GDM1 (cell line): ENCODE measurements at regions not wholly inside any gene's neighbourhood (a gene's known extent, or its start where the extent isn't known, plus 50 kb on each side); places are given as distances from the start of the nearest gene placed in this dataset.
A peak's percentile ranks its signal among the peaks of the same experiment; 100 is the strongest.

Experiments
- DNase-seq: peaks from one replicate; lab custom pipeline; 2025; lab: John Stamatoyannopoulos, UW

DNA sequence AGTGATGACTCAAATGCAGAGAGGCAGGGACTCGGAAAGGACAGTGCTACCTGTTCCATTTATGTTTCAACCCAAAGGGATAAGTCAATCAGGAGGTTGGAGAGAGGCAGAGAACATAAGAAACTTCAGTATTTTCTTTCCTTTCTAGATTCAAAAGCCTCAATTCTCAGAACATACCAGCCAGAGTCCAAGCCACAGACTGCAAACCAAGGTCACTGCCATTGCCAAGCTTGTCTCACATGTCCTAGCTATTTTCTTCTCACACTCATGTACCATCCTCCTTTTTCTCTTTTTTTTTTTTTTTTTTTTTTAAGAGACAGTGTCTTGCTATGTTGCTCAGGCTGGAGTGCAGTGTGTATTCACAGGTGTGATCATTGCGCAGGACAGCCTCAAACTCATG is 111.7 kb upstream of the AKIP1 start:
- no peak for DNase-seq

DNA sequence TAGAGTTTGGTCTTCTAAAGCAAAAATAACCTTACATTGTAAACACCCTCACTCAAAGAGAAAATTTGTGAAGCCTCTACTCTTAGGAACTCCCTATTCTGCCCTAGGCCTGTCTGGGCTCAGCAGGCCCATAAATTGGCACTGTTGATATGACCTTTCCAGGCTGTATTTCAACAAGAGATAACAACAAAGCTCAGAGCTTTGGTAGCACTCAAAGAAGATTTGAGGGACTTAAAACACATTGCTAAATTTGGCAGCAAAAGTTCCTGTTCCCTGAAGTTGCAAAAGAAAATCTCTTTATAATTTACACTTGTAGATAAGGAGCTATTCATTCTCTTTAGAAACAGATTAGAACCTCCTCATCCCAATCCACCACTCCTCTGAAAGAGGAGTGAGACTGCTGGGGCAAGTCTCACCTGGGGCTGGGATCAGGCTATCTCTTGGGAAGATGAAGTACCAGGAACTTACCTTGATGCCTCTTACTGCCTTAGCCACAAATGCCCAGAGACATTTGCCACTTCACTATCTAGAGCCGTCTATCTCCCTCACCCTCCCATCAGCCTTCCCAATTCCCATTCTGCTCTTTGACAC is 110.4 kb upstream of the AKIP1 start:
- DNase-seq: no peak

DNA sequence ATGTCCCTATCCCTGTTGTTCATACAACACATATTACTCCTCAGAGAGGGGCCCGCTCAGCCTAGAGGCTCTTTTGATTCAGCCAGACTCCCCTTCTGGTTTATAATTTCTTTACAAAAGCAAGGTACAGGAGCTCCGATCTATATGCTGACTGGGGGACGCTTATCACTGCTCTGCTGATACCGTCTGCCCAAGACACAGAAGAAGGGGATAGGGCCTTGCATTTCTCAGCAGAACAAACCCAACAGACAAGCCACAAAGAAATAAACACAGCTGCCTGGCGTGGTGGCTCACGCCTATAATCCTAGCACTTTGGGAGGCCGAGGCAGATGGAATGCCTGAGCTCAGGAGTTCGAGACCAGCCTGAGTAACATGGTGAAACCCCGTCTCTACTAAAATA is 109.9 kb upstream of the AKIP1 start:
- DNase-seq: no peak

DNA sequence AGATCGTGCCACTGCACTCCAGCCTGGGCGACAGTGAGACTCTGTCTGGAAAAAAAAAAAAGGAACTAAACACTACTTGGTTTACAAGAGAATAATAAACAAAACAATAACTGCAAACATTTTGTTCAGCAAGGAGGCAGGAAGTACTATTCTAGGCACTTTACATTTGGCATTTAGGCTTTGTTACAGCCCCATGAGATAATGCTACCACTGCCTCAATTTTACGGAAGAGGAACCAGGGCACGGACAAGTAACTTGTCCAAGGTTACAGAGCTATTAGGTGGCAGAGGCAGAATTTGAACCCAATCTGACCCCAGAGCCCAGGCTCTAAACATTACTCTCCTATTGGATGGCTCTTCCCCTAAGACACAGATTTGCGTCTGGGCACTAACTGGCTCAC is 108.7 kb upstream of the AKIP1 start:
- no peak for DNase-seq

DNA sequence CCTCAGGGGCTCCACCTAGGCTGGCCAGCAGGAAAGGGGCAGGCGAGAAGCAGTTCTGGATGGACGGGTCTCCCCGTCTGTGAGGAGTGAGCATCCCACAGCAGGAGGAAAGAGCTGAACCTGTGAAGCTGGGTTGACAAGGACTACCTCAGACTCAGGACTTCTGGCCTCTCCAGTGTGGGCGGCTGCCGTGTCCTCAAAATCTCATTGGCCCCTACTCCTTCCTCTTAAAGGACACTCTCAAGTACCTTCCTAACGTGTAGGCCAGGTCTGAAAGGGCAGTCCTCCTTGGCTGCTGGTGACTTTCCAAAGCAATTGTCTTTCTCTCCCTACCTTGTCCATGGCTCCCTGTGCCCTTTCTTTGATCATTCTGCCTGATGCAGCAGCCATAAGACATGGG is 107.0 kb upstream of the AKIP1 start:
- DNase-seq: no peak

DNA sequence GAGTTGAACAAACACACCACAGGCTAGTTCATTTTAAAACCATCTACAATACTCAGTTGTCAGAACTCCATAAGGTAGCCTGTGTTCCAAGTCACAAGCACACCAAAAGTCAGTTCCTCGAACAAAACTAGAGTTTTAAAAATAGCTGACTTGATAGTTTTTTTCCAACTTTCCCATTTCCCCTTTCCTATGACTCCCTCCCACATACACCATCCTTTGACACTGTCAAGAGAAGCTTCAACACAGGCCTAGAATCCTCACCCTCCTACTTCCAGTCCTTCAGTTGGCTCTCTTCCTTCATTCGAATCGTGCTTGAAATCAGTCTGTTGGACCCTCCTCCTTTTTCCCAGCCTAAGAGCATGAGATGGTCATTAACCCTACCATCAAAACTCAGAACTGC is 105.7 kb upstream of the AKIP1 start:
- no peak for DNase-seq

DNA sequence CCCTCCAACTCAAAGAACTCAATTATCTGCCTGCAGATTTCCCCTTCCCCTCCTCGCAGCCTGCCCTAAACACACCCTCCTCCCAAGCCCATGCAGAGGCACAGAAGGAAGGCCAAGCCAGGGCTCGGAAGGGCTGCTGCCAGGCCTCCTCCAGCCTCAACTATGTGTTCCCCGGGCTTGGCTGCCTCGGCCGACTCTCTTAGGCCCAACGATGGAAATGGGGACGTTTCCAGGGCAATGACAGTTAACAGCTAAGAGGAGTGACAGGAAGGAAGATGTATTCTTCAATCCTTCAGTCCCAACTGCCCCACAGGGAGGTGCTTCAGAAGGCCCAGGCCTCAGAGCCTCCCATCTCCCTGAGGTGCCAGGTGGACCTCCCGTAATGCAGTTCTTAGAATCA is 104.0 kb upstream of the AKIP1 start:
- no peak for DNase-seq

DNA sequence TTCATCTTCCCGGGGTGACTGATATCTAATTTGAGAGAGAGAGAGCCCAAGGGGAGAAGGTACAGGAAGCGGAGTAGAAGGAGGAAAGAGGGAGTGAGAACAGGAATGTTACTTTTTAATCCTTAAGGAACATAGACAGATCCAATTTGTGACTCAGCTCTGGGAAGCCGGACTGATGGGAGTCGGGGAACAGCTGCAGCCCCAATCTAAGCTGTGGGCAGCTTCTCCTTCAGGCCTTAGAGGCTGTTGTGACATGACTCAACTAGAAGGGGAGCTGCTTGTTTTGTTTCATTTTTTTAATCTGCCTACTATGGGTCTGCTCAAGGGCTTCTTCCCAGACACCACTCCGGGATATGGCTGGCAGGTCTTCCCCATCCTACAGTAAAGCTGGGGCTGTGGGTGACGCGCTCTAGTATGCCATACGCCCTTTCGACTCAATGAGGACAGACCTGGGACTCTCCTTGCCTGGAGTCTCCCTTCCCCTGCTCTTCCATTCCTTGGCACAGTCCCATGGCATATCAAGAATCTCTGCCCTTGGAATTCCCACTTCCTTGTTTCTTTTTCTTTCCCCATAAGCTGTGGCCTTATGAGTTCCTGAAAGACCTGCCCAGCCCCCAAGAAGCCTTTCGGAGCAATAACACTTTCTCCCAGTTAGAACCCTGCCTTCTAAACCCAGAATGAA is 103.3 kb upstream of the AKIP1 start:
- no peak for DNase-seq

DNA sequence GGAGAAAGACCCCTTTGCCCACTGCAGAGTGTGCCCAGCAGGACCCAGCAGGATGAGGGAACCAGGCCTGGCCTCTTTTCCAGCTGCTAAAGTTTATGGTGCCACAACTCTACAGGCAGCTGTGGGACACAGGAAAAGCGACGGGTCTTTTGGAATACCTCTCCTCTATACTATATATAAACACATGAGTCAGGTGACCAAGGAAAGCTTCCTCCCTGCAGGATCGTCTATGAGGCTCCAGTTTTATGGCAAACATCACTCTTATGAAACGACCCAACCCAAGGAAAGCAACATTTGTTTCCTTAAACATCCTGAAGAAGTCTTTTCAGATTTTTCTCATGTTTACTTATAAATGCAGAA is 102.8 kb upstream of the AKIP1 start:
- DNase-seq: no peak

DNA sequence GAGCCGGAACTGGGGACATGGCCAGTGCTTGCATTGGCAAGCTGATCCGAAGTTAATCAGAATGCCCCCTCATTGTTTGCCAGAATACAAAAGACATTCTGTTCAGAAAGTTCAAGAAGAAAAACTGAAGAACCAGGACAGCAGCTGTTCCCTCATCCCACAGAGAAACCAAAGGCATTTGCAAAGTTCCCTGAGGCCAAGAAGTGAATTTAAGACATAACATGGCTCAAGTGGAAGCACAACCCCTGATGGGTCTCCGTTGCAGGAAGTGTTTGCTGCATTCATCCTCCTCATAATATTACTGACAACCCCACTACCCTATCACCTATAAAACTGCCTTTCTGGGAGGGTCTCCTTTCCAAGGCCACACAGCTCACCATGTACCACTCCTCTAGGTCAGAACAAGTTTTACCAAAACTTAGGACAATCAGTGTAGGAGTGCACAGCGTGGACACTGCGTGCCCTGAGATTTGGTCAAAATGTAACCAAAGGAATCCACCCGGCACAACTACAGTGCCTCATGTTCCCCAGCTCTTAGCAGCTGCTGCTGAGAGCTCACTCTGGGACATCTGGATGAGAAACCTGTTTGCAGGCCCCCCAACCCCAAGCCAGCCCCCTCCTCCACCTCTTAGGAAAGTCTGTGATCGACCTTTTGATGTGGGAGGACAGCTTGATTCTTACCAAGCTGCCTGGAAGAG is 101.6 kb upstream of the AKIP1 start:
- DNase-seq: no peak

DNA sequence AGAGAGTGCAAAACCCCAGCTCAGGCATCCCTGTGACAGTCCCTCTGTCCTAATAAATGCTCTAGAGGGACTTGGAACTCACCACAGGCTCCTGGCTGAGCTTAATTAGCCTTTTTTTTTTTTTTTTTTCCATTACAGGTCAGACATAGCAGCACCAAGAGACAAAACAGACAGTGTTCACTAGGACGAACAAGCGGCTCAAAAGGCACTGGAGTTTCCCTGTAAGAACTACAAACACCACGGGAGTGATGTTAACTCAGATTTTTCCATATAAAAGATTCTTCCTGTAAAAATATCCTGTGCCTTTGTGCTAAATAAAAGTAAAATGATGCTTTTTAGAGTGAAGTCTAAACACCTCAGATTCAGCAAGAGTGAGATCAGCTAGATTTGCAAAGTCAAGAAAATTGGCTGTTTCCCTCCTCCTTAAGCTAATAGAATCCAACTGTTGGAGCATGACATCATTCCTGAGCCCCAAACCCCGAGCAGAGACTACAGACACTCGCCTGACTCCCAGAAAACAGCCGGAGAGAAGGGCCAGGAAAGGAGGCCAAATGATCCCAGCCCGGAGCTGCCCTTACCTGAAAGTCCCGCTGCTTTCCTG is 101.0 kb upstream of the AKIP1 start:
- no peak for DNase-seq

DNA sequence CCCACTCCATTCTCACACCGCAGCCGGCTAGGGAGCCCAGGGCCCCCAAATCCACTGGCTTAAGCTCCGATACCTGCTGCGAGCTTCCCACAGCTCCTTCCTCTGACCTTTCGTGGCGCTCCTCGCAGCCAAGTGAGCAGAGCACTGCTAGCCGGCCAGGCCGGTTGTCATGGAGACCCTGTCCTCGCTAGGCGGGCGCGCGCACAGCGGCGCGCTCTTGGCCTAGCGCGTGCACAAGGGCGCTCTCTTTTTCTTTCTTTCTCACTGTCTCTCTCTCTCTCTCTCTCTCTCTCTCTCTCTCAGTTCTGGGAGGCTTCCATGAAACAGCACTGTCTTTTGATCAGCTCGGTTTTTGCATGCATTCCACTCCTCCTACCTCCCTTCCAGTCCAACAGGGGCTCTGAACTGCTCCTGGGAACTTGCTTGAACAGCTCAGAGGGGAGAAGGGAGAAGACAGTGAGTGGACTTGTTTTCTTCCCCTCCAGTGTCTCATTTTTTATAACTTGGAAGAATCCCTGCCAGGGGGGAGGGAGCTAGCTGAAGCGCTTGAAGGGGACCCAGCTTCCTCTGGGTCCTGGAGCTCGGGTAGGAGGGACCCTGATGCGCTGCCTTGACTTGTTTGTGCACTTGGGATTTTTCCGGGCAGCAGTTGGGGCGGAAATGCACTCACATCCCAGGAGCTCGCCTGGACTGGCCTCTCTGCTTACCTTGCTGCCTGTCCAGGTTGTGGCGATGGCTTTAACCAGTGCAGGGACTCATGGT is 100.3 kb upstream of the AKIP1 start:
- no peak for DNase-seq

DNA sequence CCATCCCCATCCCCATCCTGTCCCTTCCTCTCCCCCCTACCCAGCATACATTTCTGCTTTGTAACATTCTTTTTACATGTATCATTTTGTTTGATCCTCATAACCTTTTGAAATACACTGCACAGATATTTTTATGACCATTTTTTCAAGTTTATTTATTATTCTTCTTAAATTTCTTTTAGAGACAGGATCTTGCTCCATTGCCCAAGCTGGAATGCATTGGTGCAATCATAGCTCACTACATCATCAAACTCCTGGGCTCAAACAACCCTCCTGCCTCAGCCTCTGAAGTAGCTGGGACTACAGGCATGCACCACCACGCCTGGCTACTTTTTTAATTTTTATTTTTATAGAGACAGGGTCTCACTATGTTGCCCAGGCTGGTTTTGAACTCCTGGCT is 99.4 kb upstream of the AKIP1 start:
- no peak for DNase-seq

DNA sequence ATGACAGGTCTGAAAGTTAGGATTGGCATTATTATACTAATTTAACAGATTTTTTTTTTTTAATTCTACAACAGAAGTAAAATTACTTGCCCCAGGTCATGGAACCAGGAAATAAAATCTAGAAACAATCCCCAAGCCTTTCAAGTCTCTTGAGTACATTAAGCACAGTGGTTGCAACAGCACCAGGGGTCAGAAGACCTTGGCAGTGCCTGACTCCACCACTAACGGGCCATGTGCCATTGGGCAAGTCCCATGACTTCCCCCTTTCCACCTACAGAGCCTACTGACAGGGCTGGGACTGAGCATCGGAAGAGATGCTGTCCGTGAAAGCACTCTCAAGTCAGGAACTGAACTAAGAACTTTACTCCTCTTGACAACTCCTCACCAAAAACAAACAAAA is 98.6 kb upstream of the AKIP1 start:
- no peak for DNase-seq

DNA sequence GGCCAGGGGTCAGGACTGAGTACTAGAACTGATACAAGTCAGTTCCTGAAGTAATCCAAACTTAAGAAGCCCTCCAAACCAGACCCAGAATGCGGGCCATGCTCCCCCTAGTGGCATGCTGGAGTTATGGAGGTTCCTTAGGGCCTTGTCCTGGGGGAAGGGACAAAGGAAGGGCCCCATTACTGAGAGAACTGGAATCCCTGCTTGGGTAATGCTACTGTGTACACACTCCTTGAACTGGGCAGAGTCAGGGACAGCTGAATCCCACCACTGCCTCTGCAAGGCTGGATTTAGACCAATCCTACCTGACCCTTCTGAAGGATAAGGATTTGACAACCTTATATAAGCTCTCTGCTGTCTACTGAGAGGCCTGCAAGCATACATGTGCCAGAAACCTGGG is 97.3 kb upstream of the AKIP1 start:
- DNase-seq: peak; percentile 53

DNA sequence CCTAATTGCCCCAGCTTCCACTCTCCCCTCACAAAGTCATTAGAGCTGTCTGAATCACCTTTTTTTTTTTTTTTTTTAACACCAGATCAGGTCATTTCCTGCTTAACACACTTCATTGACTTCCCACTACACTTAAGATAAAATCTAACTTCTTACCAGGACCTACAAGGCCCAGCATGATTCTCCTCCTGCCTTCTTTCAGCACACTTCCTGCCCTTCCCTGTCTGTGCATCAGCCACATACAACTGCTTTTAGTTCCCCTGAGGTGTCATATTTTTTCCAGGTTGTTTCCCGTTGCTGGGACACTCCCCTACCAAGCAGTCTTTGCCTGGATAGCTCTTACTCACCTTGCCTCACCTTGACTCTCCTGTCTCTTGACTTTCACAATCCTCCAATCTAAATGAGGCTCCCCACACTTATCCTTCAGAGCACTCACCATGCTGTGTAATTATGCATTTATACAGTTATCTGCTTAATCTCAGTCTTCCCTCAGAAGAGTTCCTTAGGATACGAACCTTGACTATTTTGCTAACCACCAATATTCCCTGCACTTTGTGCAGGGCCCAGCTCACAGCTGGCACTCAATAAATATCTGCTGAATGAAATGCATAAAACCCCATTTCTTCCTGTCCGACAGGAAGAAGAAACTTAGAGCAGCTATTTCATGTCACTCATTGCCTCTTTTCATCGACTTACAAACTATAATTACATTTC is 96.6 kb upstream of the AKIP1 start:
- DNase-seq: no peak

DNA sequence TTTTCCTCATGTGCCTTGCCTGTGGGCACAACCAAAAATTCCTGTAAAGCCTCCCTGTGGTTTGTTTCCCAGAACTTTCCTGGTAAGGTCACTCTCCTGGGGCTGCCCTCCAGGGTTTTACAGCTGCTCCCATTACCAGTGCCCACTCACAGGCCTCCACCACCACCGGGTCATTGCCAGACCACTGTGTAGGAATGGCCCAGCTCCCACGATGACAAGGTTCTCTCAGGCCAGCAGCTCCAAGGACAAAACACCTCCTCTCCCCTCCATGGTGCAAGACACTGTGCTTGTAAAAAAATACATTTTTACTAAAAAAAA is 96.1 kb upstream of the AKIP1 start:
- no peak for DNase-seq

DNA sequence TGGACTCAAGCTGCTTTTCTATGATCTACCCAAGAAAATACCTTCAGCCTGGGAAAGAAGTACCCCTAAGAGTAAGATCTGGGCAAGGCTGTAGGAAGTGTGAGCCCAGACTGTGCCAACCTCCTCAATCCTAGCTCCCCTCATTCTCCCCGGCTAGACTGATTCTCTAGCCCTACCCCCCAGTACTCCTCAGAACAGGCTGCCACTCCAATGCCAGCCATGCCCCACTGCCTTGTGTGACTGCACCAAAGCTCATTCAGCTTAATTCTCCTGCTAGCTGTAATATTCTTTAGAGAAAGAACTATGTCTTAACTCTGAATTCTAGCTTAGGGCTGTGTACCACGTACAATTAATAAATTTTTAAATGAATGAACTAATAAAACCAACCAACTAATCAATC is 92.6 kb upstream of the AKIP1 start:
- DNase-seq: no peak

DNA sequence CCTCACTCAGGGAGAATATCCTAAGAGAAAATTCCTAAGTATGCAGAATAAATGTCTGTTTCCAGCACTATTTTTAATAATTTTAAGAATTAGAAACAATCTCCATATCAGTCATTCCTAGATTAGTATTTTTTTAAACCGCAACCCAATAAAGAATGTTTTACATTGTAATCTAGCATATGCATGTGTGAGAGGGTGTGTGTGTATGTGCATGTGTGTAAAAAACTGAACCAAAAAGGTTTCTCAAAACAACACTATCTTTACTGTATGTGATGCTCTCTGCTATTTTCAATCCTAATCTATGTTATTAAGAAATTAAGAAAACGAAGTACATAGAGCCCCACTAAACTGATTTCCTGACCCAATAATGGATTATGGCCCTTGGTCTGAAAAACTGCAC is 90.6 kb upstream of the AKIP1 start:
- no peak for DNase-seq

DNA sequence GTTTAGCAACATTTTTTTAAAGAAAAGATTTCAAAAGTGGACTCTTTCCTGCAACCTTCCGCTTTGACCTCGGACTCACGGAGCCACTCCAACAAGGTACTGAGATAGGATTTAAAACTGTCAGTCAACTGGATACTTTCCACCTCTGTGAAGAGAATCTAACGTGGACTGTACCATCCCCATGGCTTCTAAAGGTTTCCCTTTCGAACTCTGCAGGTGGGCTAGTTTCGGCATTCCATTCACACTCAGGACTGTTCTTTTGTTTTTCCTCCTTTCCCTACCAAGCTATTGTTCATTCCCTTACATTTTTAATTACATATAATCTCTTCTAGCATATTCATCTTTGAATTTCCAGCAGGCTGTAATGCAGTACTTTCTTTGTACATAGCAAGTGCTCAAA is 88.5 kb upstream of the AKIP1 start:
- no peak for DNase-seq

DNA sequence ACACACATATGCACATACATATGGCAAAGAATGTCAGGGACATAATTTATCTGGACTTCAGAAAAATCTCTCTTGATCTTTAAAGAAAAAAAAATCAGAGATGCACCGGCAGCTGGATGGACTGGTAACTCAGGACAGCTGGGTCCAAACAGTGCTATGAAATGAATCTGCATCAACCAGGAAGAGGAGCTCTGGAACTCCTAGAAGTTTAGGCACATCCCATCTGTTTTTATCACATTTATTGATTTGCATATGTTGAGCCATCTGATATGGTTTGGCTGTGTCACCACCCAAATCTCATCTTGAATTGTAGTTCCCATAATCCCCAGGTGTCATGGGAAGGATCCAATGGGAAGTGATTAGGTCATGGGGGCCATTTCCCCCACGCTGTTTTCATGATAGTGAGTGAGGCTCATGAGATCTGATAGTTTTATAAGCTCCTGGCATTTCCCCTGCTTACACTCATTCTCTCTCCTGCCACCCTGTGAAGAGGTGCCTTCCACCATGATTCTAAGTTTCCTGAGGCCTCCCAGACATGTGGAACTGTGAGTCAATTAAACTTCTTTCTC is 87.7 kb upstream of the AKIP1 start:
- no peak for DNase-seq
